SKM-1 (cell line): ENCODE measurements at regions not wholly inside any gene's neighbourhood (a gene's known extent, or its start where the extent isn't known, plus 50 kb on each side); places are given as distances from the start of the nearest gene placed in this dataset.
"Not testable (repeated sequence)": the region's sequence is repeated elsewhere in the genome, so short reads cannot be mapped to it uniquely, and the experiment has no call there.

Experiments used
- DNase-seq: peaks from one replicate; lab custom pipeline; 2025; ENCODE audit not compliant: unreplicated experiment; lab: John Stamatoyannopoulos, UW

DNA sequence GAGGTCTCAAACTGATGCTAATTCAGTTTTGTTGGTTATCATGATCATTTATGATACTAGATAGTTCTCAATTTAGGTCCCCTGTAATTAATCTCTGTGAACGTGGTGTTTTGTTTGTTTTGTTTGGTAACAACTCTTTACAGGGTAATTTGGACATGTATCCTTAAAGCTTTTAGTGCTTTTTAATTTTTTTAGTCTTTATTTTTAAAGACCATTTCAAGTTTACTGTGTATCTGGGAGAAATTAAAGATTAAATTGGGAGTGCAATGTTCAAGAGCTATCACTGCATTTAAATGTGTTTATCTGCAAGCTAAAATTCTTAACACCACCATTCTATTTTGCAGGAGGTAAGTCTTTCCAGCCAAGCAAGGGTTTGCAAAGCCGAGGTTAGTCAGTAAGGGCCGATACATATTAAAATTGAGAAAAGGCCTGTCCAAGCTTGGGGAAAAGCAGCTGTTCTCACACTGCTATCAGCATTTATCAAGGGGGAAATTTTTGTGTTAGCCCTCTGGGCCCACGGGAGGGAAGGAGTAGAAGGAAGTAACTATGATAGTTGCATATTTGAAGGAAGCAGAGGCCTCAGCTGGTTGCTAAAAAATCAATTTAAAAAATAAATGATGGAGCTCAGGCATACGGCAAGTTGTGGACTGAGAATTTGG is 59.3 kb upstream of the ZNF217 start:
- no peak for DNase-seq

DNA sequence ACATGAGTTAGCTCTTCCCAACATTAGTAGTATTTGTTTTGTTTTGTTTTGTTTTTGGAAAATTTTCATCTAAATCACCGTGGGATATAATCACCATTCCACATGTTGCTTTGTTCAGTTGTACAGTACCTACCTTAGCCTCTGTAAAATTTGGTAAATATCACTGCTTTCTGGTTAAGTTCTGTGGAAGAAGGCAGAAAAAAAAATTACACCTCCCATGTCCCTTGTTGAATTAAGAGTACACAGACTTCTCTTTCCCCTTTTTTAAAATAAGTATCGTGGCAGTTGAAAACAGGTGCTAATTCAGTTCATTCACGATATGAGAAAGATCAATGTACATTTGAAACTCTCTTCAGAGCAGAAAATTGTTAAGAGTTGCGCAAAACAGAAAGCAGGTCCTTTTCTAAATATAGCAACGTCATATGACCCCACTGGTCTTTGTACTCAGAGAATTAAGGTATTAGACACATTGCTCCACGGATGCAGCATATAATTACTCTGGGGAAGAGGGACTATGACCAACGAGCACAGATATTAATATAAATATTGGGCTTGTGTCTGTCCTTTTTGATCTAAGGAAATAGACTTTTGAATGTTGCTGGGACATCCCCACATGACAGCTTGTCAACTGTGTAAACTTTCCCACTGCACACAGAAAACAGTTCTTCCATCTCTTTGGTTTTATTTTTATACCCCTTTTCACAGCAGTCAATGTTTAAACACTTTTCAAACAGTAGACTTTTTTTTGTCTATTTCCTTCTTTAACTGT is 58.6 kb upstream of the ZNF217 start:
- DNase-seq = no peak

DNA sequence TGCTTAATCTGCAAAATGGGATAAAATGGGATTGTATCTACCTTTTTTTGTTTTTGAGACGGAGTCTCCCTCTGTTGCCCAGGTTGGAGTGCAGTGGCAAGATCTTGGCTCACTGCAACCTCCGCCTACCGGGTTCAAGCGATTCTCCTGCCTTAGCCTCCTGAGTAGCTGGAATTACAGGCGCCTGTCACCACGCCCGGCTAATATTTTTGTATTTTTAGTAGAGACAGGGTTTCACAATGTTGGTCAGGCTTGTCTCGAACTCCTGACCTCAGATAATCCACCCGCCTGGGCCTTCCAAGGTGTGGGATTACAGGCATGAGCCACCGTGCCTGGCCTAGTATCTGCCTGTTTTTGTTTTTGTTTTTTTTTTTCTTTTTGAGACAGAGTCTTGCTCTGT is 55.9 kb upstream of the ZNF217 start:
- not testable (repeated sequence) for DNase-seq

DNA sequence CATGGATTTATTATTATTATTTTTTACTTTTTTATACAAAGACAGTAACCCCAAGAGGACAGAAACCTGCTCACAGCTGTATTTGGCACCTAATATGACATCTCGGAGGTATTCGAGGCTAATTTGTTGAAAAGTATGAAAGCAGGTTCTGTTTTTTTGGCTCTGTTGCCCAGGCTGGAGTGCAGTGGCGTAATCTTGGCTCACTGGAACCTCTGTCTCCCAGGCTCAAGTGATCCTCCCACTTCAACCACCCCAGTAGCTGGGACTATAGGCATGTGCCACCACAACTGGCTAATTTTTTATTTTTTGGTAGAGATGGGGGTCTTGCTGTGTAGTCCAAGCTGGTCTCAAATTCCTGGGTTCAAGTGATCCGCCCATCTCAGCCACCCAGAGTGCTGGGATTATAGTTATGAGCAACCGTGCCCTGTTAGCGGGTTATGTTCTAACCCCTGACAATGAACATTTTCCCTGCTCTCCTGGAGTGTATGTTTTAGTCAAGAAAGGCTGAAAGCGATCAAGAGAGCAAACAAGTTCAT is 53.7 kb upstream of the ZNF217 start:
- no peak for DNase-seq

DNA sequence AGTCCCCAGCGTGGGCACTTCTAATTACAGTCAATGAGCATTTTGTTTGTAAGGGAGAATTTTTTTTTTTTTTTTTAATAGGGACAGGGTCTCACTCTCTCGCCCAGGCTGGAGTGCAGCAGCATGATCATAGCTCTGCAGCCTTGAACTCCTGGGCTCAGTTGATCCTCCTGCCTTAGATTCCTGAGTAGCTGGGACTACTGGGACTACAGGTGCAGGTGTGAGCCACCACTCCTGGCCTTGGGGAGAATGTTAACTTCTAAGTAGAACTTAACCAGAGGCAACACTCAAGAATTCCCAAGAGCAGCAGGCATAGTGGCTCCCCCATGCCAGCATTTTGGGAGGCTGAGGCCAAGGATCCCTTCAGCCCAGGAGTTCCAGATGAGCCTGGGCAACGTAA is 52.9 kb upstream of the ZNF217 start:
- DNase-seq = no peak

DNA sequence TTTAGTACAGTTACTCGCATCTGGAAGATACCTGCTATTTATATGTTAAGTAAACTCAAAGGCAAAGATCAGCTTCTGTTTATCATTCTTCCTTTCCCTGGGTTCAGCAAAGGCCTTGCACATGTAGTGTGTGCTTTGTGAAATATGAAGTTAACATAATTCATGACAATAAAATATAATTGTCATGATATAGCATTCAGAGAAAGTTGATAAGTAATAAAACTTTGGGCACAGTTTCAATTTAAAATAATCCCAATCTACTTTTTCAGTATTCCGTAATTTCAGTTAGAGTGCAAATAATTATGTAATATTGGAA is 51.9 kb upstream of the ZNF217 start:
- no peak for DNase-seq

DNA sequence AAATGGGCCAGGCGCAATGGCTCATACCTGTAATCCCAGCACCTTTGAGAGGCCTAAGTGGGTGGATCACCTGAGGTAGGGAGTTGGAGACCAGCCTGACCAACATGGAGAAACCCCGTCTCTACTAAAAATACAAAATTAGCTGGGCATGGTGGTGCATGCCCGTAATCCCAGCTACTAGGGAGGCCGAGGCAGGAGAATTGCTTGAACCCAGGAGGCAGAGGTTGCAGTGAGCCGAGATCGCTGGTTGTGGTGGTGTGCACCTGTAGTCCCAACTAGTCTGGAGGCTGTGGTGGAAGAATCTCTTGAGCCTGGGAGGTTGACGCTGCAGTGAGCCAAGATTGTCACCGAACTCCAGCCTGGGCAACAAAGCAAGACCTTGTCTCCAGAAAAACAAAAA is 50.5 kb upstream of the ZNF217 start:
- DNase-seq = not testable (repeated sequence)
